Skin of body (tissue), 1 donor: ENCODE measurements at regions not wholly inside any gene's neighbourhood (a gene's known extent, or its start where the extent isn't known, plus 50 kb on each side); places are given as distances from the start of the nearest gene placed in this dataset.
A peak's percentile ranks its signal among the peaks of the same experiment; 100 is the strongest.
"Not testable (repeated sequence)": the region's sequence is repeated elsewhere in the genome, so short reads cannot be mapped to it uniquely, and the experiment has no call there.

Source experiments
- DNase-seq: peaks from one replicate; lab custom pipeline; 2025; lab: John Stamatoyannopoulos, UW

DNA sequence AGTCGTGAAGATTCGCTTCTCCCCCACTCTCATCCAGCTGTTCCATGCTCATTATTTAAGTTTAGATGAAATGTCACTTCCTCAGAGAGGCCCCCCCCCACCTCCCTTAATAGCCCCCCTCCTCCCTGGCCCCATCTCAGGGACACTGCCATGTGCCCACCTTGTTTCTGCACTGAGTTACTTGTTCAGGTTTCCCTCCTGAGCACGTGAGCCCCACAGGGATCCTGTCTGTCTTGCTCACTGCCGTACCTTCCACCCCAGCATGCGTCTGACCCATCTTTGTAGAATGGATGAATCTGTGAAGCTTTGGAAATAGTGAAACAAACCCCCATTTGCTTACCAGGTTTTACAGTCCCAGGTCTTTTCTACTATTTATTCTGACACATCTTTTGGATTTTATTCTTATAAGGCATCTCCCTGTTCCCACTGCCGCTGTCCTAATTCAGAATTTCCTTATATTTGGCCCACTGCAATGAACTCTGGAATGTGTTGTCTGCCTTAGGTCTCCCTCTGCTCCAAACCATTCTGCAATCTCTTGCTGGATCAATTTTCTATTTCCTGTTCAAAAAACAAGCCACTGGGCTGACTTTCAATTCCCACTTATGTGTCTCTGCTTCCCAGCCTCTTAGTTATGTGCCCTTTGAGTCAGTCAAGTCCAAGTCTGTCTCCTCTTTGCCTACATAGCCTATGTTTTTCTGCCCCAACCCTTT, 136.5 kb upstream of the ECI2 start:
- peak; percentile 64 for DNase-seq

DNA sequence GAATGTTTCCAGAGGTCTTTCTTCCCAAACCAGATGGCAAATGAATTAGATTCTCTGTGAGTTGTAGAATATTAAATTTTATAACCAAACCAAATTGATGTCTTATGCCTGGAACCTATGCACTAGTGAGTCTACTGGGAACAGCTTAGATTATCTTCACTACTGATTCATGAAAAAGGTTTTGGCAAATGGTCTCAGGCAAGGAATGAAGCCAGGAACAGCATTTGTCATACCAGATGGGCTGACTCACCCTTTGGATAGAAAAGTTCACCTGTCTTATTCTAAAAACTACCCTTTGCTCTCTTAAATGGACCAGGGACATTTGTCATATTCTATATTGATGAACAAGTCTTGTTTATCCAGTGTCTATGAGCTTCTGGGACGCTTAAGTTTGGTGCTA, 135.4 kb upstream of the ECI2 start:
- DNase-seq, result peak; percentile 54

DNA sequence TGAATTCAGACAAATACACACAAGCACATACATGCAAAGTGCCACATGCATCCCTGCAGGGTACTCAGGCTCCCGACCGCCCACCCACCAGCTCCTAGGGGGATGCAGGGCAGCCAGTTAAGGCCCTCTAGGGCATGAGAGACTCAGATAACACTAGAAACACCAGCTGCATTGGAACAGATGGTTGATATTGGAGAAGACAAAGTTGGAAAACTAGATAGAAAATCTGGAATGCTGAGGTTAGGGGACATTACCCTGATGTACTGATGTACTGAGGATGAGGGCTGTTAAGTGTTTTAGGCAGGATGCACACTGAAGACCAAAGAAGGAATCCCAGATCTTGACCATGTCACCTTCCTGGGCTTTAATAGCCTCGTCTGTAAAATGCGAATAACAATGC, 134.6 kb upstream of the ECI2 start:
- DNase-seq, result no peak

DNA sequence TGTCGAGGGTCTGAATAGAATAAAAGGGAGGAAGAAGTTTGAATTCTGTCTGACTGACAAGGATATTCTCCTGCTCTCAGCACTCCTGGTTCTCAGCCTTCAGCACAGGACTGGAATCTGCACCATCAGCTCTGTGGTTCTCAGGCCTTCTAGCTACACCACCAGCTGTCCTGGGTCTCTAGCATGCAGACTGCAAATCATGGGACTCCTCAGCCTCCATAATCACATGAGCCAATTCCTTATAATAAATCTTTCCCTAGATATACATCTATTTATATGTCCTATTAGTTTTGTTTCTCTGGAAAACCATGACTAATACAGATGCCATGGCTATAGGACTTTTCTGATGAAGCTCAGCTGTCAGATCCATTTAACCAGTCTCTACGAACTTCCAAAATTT, 132.8 kb upstream of the ECI2 start:
- no peak for DNase-seq

DNA sequence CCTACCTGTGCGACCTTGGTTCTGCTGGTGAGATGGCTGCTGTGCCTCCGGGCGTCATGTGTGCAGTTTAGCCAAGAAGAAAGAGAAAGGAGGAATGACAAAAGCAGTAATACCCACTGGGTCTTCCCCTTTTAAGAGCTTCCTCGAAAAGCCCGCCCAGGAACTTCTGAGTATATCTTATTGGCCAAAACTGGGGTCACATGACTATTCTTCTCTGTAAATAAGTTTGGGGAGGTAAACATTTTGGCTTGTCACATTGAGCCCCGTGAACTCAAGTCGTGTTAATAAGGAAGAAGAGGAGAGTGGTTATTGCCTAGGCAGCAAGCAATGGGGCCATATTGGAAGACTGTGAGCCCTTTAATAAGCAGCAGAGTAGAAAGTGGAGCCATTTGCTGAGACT, 130.4 kb upstream of the ECI2 start:
- no peak for DNase-seq

DNA sequence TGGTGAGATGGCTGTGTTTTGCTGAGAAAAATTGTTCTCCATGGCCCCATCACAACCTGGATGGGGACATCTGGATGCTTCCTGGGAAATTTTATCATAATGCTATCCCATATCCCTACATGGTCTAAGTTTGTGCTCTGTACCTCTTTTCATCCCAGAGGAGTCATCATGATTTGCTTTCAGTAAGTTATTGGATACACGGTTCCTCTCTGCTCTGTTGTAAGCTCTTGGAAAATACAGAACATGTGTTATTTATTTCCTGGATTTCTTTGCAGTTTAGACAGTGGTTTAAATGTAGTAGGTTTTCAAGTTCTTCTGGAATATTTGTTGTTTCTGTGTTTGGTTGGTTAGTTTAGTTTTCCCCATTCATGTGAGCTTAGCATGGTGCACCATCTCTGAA, 129.2 kb upstream of the ECI2 start:
- DNase-seq, result peak; percentile 20

DNA sequence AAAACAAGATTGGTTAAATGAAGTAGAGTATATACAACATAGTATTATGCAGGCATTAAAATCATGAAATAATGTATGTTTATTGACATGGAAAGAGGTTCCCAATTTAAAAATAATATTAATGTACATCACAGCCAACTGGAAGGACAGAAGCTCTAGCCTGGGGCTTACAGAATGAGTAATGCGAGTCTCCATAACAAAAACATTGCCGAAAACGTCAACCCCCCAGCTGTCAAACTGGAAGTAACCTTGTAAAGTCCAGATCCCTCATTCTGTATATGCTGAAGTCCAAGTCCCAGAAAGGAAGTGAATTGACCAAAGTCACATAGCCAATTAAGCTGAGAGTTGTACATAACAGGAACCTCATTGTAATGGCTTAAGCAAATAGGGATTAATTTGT, 128.7 kb upstream of the ECI2 start:
- DNase-seq, result no peak

DNA sequence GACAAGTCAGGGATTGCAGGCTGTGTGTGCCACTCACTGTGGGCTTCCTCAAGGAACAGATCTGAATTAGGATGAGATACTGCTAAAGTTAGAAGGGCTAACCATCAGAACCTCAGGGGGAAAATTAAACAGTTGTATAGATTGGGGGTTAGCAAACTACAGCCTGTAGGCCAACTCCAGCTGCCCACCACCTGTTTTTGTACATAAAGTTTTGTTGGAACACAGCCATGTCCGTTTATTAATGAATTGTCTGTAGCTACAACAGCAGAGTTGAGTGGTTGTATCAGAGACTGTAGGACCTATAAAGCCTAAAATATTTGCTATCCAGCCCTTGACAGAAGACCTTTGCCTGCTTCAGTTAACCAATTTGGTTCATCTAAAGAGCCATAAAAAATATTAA, 127.2 kb upstream of the ECI2 start:
- DNase-seq, result no peak

DNA sequence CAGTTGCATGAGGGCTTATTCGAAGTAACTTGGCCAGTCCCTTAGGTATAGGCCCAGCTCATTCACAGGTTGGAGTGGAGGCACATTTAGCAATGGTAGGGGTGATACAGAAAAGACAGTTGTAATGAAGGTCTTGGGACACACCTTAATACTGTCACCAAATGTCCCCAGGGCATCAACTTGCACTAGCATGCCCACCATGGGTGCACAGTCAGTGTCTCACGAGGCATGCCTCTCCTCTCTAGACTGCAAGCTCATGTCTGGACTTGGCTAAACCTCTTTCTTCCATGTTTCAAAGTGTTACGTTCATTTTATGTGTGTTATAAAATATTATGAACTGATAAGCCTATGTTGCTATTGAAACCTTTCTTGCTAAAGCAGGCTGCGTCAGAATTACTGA, 124.0 kb upstream of the ECI2 start:
- DNase-seq, result no peak

DNA sequence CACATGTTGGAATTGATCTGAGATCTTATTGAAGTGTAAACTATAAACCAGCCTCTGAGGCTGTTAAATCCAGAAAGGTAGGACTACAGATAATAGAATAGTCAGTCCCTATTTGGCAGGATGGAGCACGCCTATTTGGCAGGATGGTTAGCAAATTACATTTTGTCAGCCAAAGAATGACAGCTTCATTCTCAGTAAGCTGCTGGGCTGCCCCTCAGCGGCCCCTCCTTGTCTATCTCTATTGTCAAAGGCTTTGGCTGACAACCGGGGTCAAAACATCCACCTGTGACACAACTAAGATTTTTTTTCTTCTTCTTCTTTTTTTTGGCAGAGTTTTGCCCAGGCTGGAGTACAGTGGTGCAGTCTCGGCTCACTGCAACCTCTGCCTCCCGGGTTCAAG, 123.4 kb upstream of the ECI2 start:
- no peak for DNase-seq

DNA sequence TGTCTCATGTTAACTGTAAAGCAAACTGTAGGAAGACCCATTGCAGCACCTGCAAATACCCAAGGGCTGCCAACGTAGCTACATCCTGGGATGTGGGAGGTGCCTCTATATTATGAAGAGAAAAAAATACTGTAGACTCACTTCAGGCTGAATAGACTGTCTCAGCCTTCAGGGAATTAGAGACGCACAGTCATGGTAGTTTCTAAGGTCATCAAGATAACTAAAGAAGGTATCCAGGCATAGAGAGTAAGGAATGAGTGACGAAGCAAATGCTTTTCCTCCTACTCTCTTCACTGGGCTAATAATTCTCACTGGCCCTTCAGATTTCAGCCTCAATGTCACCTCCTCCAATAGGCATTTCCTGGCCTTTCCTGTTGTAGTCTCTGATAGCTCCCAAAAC, 121.6 kb upstream of the ECI2 start:
- DNase-seq, result no peak

DNA sequence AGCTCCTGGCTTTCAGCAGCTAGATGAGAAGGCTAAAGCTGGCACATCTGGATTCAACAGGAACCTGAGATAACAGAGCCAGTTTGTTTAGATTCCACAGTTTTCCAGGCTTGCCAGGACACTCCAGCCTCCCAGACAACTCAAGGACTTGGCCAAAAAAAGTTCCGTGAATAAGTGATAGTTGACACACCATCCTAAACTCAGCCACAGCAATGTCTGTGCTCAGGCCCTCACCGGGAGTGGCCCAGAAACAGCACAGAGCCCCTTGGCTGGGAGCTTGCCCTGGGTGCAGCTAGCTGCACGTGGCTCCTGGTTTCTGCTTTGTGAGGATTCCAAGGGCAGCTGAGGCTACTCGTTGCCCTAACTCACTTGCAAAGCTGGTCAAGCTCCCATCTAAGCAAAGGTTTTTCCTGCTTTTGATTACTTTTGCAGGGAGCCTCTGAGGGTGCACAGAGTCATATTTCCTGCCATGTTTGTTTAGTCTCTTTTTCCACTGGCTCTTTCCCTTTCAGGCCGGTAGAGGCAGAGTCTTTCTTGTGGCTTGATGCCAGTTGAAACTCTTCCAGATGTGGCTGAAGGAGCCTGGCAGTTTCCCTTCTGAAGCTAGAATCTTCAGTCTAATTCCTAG, 118.3 kb upstream of the ECI2 start:
- peak; percentile 70 for DNase-seq

DNA sequence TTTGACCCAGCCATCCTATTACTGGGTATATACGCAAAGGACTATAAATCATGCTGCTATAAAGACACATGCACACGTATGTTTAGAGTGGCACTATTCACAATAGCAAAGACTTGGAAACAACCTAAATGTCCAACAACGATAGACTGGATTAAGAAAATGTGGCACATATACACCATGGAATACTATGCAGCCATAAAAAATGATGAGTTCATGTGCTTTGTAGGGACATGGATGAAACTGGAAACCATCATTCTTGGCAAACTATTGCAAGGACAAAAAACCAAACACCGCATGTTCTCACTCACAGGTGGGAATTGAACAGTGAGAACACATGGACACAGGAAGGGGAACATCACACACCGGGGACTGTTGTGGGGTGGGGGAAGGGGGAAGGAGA, 117.1 kb upstream of the ECI2 start:
- not testable (repeated sequence) for DNase-seq

DNA sequence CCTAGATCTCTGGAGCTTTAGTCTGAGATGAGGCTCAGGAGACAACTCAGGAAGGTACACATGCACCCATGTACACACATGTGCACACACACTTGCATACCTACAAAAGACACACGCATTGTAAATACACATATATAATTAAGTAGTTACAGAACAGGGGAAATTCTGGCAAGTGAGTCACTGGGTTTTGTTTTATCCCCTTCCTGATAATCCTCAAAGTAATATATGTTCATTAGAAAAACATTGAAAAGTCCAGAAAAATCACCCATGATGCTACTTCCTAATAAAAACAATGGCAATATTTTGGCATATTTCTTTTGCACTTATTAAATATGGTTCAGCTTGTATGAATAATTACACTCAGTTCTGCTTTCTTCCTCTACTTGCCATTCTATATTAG, 115.3 kb upstream of the ECI2 start:
- DNase-seq, result no peak

DNA sequence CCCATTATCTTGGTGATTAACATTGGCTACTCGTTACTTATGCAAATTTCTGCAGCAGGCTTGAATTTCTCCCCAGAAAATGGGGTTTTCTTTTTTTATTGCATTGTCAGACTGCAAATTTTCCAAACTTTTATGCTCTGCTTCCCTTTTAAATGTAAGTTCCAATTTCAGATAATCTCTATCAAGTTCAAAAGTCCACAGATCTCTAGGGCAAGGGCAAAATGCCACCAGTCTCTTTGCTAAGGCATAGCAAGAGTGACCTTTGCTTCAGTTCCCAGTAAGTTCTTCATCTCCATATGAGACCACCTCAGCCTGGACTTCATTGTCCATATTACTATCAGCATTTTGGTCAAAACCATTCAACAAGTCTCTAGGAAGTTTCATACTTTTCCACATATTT, 108.5 kb upstream of the ECI2 start:
- not testable (repeated sequence) for DNase-seq

DNA sequence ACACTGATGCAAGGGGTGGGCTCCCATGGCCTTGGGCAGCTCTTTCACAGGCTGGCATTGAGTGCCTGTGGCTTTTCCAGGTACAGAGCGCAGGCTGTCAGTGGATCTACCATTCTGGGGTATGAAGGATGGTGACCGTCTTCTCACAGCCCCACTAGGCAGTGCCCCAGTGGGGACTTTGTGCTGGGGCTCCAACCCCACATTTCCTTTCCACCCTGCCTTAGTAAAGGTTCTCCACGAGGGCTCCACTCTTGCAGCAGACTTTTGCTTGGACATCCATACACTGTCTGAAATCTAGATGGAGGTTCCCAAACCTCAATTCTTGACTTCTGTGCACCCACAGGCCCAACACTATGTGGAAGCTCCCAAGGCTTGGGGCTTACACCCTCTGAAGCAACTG, 107.9 kb upstream of the ECI2 start:
- no peak for DNase-seq

DNA sequence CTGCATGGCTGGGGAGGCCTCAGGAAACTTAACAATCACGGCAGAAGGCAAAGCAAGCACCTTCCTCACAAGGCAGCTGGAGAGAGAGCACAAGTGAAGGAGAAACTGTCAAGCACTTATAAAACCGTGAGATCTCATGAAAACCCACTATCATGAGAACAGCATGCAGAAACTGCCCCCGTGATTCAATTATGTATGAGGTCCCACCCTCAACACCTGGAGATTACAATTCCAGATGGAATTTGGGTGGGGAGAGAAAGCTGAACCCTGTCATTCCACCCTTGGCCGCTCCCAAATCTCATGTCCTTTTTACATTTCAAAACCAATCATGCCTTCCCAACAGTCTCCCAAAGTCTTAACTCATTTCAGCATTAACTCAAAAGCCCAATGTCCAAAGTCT, 107.2 kb upstream of the ECI2 start:
- no peak for DNase-seq

DNA sequence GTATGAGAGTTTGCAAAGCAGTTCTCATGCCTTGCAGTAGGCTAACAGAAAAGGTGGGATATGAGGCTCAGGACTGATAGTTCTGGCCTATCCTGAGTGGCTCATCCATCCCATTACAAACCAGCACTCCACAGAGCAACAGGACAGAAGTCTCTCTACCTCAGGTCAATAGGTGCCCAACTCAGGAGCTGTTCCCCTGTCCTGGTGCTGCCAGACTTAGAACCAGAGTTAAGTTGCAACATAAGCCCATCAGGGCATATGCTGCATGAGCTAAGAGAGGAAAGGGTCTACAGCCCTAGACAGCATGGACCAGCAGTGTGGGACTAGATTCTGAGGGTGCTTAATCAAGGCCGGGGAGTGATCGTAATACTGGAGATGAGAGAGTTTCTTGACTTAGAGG, 104.8 kb upstream of the ECI2 start:
- DNase-seq, result no peak

DNA sequence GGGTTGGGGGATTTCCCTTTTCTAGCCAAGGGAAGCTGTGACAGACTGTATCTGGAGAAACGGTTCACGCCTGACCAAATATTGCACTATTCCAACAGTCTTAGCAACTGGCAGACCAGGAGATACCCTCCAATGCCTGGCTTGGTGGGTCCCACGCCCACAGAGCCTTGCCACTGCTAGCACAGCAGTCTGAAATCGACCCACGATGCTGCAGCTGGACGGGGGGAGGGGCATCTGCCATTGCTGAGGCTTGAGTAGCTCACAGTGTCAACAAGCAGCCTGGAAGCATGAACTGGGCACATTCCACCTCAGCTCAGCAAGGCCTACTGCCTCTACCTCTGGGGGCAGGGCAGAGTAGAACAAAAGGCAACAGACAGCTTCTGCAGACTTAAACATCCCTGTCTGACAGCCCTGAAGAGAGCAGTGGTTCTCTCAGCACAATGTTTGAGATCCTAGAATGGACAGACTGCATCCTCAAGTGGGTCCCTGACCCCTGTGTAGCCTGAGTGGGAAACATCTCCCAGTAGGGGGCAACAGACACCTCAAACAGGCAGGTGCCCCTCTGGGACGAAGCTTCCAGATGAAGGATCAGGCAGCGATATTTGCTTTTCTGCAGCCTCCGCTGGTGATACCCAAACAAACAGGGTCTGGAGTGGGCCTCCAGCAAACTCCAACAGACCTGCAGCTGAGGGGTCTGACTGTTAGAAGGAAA, 89.9 kb upstream of the ECI2 start:
- no peak for DNase-seq

DNA sequence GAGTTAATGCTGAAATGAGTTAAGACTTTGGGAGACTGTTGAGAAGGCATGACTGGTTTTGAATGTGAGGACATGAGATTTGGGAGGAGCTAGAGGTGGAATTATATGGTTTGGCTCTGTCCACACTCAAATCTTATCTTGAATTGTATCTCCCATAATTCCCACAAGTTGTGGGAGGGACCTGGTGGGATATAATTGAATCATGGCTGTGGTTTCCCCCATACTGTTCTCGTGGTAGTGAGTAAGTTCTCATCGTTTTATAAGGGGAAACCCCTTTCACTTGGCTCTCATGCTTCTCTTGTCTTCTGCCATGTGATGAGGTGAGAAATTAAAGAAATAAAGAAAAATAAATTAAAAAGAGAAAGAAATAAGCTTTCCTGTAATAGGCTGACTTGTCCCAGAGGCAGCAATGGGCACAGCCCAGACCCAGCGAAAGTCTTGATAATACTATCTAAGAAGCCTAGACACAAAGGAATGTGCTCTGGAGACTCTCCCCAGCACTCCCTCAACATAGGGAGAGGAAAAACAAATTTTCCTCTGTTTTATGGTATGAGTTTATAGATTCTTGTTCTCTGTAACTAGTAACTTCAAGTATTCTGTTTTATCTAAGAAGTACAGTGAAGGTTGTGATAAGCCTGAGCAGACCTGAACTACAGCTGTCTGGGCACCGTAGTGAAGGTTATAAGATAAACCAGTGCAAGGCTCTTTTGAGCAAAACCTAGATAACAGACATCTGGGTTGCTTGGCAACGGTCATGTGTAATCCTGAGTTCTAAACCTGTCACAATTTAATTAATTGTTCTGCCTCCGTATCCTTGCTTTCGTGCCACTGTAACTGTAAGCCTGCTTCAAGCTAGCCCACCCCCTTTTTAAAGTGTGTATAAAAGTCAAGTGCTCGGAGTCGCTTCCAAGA, 88.9 kb upstream of the ECI2 start:
- no peak for DNase-seq

DNA sequence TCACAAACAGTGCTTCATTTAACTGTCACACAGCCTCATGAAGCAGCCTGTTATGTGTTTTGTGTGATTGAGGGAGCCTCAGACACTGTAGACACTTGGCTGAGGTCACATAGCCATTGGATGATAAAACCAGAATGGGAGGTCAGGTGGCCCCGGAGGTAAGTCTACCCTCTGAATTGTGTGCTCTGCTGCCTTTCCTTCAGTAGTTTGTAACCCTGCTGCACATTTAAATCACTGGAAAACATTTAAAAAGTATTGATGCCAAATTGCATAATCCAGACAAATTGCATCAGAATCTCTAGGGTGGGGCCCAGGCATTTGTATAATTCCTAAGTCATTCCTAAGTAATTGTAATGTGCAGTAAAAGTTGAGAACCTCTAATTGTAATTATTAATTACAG, 85.2 kb upstream of the ECI2 start:
- DNase-seq, result no peak
